Stimulated activated naive CD8-positive, alpha-beta T cell treated with anti-CD3 and anti-CD28 coated beads, Interleukin-15, Interleukin-2, amounts not matched to agents 100 U/mL and 50 U/mL, for 24 hours (primary cell): ENCODE measurements at regions not wholly inside any gene's neighbourhood (a gene's known extent, or its start where the extent isn't known, plus 50 kb on each side); places are given as distances from the start of the nearest gene placed in this dataset.
A peak's percentile ranks its signal among the peaks of the same experiment; 100 is the strongest.
"Not testable (repeated sequence)": the region's sequence is repeated elsewhere in the genome, so short reads cannot be mapped to it uniquely, and the experiment has no call there.

Experiments
- ATAC-seq: fragments of 150-1000 bp; cut with Tn5 transposase; one replicate; pipeline ENCODE4 v1.10.0; 2021
- DNase-seq: peaks from one replicate; pipeline ENCODE4 v3.0.0; 2021

- ATAC-seq (no peak), DNase-seq (no peak)
Measured at GRCh38 chr14:105855246-105855892, 329.0 kb downstream of the TMEM121 start.

GRCh38 chr14:105855893-105856675 is 329.7 kb downstream of the TMEM121 start:
- DNase-seq, result no peak
- ATAC-seq, result no peak

- ATAC-seq (no peak), DNase-seq (no peak)
Measured at GRCh38 chr14:105856676-105857219, 330.4 kb downstream of the TMEM121 start.

- no peak for ATAC-seq
- no peak for DNase-seq
Measured at GRCh38 chr14:105857220-105857825, 330.9 kb downstream of the TMEM121 start.

- ATAC-seq (no peak), DNase-seq (no peak)
Measured at GRCh38 chr14:105857826-105858675, 331.7 kb downstream of the TMEM121 start.

- DNase-seq (no peak), ATAC-seq (no peak)
Measured at GRCh38 chr14:105858676-105859025, 332.3 kb downstream of the TMEM121 start.

GRCh38 chr14:105859073-105859716 is 332.8 kb downstream of the TMEM121 start:
- not testable (repeated sequence) for DNase-seq
- ATAC-seq, result peak; percentile 4

- no peak for ATAC-seq
- DNase-seq, result peak; percentile 10
Measured at GRCh38 chr14:105859717-105860614, 333.6 kb downstream of the TMEM121 start.

- DNase-seq (peak; percentile 3), ATAC-seq (no peak)
Measured at GRCh38 chr14:105860615-105861580, 334.5 kb downstream of the TMEM121 start.

GRCh38 chr14:105861985-105862465 is 335.6 kb downstream of the TMEM121 start:
- DNase-seq (peak; percentile 50), ATAC-seq (peak; percentile 29)

- no peak for ATAC-seq
Measured at GRCh38 chr14:105862581-105863239, 336.3 kb downstream of the TMEM121 start.

GRCh38 chr14:105863296-105864108 is 337.1 kb downstream of the TMEM121 start:
- no peak for DNase-seq
- no peak for ATAC-seq

More at GRCh38 chr14:105862581-105863239, 336.3 kb downstream of the TMEM121 start:
- DNase-seq, result no peak

- DNase-seq (no peak), ATAC-seq (no peak)
Measured at GRCh38 chr14:105864116-105864515, 337.7 kb downstream of the TMEM121 start.

- ATAC-seq, result no peak
- DNase-seq, result no peak
Measured at GRCh38 chr14:105864651-105865265, 338.4 kb downstream of the TMEM121 start.

- DNase-seq, result no peak
Measured at GRCh38 chr14:105865266-105865903, 339.0 kb downstream of the TMEM121 start.

More at GRCh38 chr14:105865266-105865903, 339.0 kb downstream of the TMEM121 start:
- ATAC-seq, result no peak
